WTC11 (cell line): ENCODE measurements at regions not wholly inside any gene's neighbourhood (a gene's known extent, or its start where the extent isn't known, plus 50 kb on each side); places are given as distances from the start of the nearest gene placed in this dataset.

ENCODE experiments used
- ATAC-seq: fragments of 200-7000 bp; cut with Tn5 transposase; 2 replicates; pipeline ENCODE4 v1.10.0; 2021; ENCODE audit warnings: mild to moderate bottlenecking, moderate library complexity
- CTCF ChIA-PET: fragments of 300-600 bp; sonication (Branson Sonifier 250); formaldehyde crosslinking; loops from one replicate; lab custom pipeline; 2021; ENCODE audit warnings: antibody characterized with exemption; lab: Charles Lee
- POLR2A ChIA-PET: fragments of 350-600 bp; sonication (Branson Sonifier 250); formaldehyde crosslinking; loops from one replicate; lab custom pipeline; 2021; ENCODE audit warnings: antibody characterized with exemption; lab: Charles Lee
- DNase-seq: peaks from one replicate; pipeline ENCODE4 v3.0.0; 2021; ENCODE audit warnings: low spot score
- H3K27ac Mint-ChIP-seq: 2 replicates; pipeline ENCODE4 v1.8.0; 2021; ENCODE audit warnings: mixed read lengths
- H3K27me3 Mint-ChIP-seq: 2 replicates; pipeline ENCODE4 v1.8.0; 2021; ENCODE audit warnings: low read depth, mild to moderate bottlenecking, moderate library complexity, mixed read lengths
- H3K36me3 Mint-ChIP-seq: 2 replicates; pipeline ENCODE4 v1.8.0; 2021; ENCODE audit warnings: mixed read lengths
- H3K4me1 Mint-ChIP-seq: 2 replicates; pipeline ENCODE4 v1.8.0; 2022; ENCODE audit warnings: mixed read lengths
- H3K4me3 Mint-ChIP-seq: 2 replicates; pipeline ENCODE4 v1.8.0; 2021; ENCODE audit warnings: mild to moderate bottlenecking, moderate library complexity, mixed read lengths
- H3K9me3 Mint-ChIP-seq: 2 replicates; pipeline ENCODE4 v1.8.0; 2021; ENCODE audit warnings: mixed read lengths
- CBFB ChIP-seq: sonication (generic); formaldehyde crosslinking; IDR thresholded peaks from 2 replicates; pipeline ENCODE4 v1.8.1; 2022; ENCODE audit warnings: mild to moderate bottlenecking, low read depth, missing genetic modification reagents
- GABPB1 ChIP-seq: sonication (generic); formaldehyde crosslinking; IDR thresholded peaks from 2 replicates; pipeline ENCODE4 v1.8.1; 2023; ENCODE audit warnings: mild to moderate bottlenecking, missing genetic modification reagents
- IRF2 ChIP-seq: sonication (generic); formaldehyde crosslinking; IDR thresholded peaks from 2 replicates; pipeline ENCODE4 v1.8.0; 2022; ENCODE audit warnings: low read depth, missing genetic modification reagents, borderline replicate concordance
- MXD4 ChIP-seq: fragments of 250-450 bp; sonication (Bioruptor Pico); IDR thresholded peaks from 2 replicates; pipeline ENCODE4 v1.8.0; 2021; ENCODE audit warnings: mild to moderate bottlenecking, moderate library complexity, borderline replicate concordance
- RORB ChIP-seq: fragments of 250-450 bp; sonication (Bioruptor Pico); IDR thresholded peaks from 2 replicates; pipeline ENCODE4 v1.9.0; 2021; ENCODE audit warnings: mild to moderate bottlenecking
- ZBTB21 ChIP-seq: sonication (generic); formaldehyde crosslinking; IDR thresholded peaks from 2 replicates; pipeline ENCODE4 v1.8.1; 2023; ENCODE audit warnings: mild to moderate bottlenecking, missing genetic modification reagents, borderline replicate concordance
- ZNF671 ChIP-seq: fragments of 250-450 bp; sonication (Bioruptor Pico); IDR thresholded peaks from 2 replicates; pipeline ENCODE4 v1.8.0; 2021; ENCODE audit warnings: mild to moderate bottlenecking
- TF ChIP-seq, protein P1 (sequence below): fragments of 200-600 bp; IDR thresholded peaks from 2 replicates; pipeline ENCODE4 v1.8.0; 2022; ENCODE audit warnings: antibody characterized with exemption
- TF ChIP-seq, protein P2 (sequence below): sonication (generic); formaldehyde crosslinking; IDR thresholded peaks from 2 replicates; pipeline ENCODE4 v1.8.0; 2022; ENCODE audit warnings: mild to moderate bottlenecking, missing genetic modification reagents
- TF ChIP-seq, protein P3 (sequence below): sonication (generic); formaldehyde crosslinking; IDR thresholded peaks from 2 replicates; pipeline ENCODE4 v1.8.1; 2023; ENCODE audit warnings: mild to moderate bottlenecking, moderate library complexity, missing genetic modification reagents
- TF ChIP-seq, protein P4 (sequence below): sonication (generic); formaldehyde crosslinking; IDR thresholded peaks from 2 replicates; pipeline ENCODE4 v1.8.1; 2023; ENCODE audit warnings: mild to moderate bottlenecking, missing genetic modification reagents, borderline replicate concordance
- TF ChIP-seq, protein P5 (sequence below): fragments of 250-450 bp; sonication (Bioruptor Pico); conservative IDR thresholded peaks from 2 replicates; pipeline ENCODE4 v1.9.0; 2021; ENCODE audit warnings: mild to moderate bottlenecking
- TF ChIP-seq, protein P6 (sequence below): sonication (generic); formaldehyde crosslinking; IDR thresholded peaks from 2 replicates; pipeline ENCODE4 v1.8.1; 2022; ENCODE audit warnings: low read depth, mild to moderate bottlenecking, moderate library complexity, missing genetic modification reagents, borderline replicate concordance
- TF ChIP-seq, protein P7 (sequence below): sonication (generic); formaldehyde crosslinking; IDR thresholded peaks from 2 replicates; pipeline ENCODE4 v1.8.0; 2023; ENCODE audit warnings: missing genetic modification reagents
- TF ChIP-seq, protein P8 (sequence below): sonication (generic); formaldehyde crosslinking; conservative IDR thresholded peaks from 2 replicates; pipeline ENCODE4 v1.8.1; 2022; ENCODE audit warnings: mild to moderate bottlenecking, missing genetic modification reagents

DNA sequence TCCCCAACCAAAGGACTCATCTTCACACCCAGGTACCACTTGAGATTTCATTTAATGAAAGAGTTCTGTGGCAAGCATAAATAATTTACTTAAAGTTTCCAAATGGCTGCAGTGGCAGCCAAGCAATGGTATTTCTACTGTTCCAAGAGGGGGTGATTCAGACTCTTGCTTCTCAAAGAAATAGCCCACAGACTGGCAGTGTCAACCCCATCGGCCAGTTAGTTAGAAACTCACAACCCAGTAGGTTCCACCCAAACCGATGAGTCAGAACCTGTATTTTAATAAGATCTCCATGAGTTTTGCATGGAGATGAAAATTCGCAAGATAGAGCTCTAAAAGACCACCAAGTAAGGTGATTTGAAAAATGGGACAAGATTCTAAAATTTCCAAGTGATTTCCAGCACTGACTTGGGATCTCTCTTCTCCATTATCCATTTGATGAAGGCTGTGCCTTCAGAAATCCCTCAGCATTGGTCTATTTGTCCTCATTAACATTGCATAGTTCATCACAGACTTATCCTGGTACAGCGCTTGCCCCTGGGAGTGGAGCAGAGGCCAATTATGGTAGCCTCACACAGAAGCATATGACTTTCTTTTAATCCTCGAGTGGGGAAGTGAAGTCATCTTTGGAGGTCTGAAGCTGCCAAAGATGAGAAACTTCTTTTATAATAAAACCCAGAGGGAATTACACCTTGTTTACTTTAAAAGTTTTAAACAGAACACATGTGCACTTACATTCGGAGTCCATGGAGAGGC lies 361.4 kb upstream of the ID2 start:
- Mint-ChIP-seq H3K9me3 (peaks cover 19% of the 10 kb centered on the region), H3K27ac (no peak overlapping the region), H3K36me3 (no peaks in the 10 kb centered on the region), H3K4me1 (peaks cover 26% of the 10 kb centered on the region), H3K27me3 (no peaks in the 10 kb centered on the region), H3K4me3 (no peak overlapping the region)
- ChIA-PET POLR2A (no interaction called here), CTCF (no interaction called here)
- no peak for TF ChIP-seq MXD4 (CRISPR knock-in tag)
- no peak for DNase-seq
- no peak for ATAC-seq

DNA sequence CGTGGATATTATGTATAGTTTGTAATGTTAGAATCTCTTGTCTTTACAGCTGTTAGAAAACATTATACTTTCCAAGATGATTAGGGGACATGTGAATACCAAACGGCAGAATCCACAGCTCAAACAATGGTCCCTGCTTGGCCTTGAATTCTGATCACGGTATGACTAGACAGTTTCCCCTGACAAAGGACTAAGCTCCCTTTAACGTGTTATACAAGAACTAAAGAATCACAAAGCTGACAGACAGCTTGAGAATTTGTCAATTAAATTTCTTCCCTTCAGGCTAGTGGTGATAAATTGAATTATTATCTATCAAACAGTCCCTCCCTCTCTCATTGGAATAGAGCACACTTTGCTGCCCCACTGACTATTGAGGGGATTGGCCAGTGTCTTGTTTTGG lies 359.2 kb upstream of the ID2 start:
- Mint-ChIP-seq H3K27ac (no peak overlapping the region), H3K4me3 (no peak overlapping the region), H3K27me3 (no peaks in the 10 kb centered on the region), H3K4me1 (peaks cover 23% of the 10 kb centered on the region), H3K36me3 (no peaks in the 10 kb centered on the region), H3K9me3 (peaks cover 11% of the 10 kb centered on the region)
- ATAC-seq (no peak), DNase-seq (no peak)
- no peak for TF ChIP-seq CBFB
- TF ChIP-seq GABPB1 (CRISPR knock-in tag): no peak
- no peak for TF ChIP-seq ZBTB21
- TF ChIP-seq, protein P1, sequence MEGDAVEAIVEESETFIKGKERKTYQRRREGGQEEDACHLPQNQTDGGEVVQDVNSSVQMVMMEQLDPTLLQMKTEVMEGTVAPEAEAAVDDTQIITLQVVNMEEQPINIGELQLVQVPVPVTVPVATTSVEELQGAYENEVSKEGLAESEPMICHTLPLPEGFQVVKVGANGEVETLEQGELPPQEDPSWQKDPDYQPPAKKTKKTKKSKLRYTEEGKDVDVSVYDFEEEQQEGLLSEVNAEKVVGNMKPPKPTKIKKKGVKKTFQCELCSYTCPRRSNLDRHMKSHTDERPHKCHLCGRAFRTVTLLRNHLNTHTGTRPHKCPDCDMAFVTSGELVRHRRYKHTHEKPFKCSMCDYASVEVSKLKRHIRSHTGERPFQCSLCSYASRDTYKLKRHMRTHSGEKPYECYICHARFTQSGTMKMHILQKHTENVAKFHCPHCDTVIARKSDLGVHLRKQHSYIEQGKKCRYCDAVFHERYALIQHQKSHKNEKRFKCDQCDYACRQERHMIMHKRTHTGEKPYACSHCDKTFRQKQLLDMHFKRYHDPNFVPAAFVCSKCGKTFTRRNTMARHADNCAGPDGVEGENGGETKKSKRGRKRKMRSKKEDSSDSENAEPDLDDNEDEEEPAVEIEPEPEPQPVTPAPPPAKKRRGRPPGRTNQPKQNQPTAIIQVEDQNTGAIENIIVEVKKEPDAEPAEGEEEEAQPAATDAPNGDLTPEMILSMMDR: no peak
- CTCF ChIA-PET: interaction anchor here (1.1 kb wide), 1 partner anchor 38 kb away, joined by 4 read pairs; no protein-coding TSS in a partner anchor
- POLR2A ChIA-PET: no interaction called here

DNA sequence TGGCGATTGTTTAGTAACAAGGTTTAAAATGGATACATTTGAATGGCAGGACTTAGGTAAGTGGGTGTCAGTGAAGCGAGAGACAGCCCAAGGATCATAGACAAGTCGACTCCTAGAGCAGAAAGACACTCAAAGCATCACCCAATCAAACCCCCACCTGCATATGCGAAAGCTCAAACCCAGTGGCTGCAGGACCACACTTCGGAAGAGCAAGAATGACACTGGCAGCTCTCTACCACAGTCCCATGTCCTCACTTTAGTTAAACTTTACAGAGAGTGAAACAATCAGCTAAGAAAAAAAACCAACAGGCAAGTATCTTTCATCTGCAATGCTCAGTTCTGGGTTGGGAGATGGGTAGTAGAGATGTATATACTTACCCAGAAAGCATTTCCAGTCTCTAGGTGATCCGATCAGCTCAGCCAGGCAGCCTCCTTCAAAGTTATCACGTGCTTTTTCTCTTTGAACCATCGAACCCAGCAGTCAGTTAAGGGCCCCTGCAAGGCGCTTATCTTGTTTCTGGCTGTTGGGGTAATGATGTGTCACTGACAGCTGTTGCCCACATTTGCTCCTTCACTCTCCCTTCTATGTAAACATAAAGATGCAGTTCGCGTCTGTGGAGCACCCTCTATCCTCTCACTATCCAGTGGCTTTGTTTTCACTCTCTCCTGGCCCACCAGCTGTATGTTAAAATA lies 357.5 kb upstream of the ID2 start:
- TF ChIP-seq ZNF671 (CRISPR knock-in tag) (no peak), IRF2 (CRISPR knock-in tag) (no peak), RORB (no peak)
- TF ChIP-seq, protein P2, sequence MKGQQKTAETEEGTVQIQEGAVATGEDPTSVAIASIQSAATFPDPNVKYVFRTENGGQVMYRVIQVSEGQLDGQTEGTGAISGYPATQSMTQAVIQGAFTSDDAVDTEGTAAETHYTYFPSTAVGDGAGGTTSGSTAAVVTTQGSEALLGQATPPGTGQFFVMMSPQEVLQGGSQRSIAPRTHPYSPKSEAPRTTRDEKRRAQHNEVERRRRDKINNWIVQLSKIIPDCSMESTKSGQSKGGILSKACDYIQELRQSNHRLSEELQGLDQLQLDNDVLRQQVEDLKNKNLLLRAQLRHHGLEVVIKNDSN: no peak
- TF ChIP-seq, protein P3, sequence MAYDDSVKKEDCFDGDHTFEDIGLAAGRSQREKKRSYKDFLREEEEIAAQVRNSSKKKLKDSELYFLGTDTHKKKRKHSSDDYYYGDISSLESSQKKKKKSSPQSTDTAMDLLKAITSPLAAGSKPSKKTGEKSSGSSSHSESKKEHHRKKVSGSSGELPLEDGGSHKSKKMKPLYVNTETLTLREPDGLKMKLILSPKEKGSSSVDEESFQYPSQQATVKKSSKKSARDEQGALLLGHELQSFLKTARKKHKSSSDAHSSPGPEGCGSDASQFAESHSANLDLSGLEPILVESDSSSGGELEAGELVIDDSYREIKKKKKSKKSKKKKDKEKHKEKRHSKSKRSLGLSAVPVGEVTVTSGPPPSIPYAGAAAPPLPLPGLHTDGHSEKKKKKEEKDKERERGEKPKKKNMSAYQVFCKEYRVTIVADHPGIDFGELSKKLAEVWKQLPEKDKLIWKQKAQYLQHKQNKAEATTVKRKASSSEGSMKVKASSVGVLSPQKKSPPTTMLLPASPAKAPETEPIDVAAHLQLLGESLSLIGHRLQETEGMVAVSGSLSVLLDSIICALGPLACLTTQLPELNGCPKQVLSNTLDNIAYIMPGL (CRISPR knock-in tag): no peak
- TF ChIP-seq, protein P4, sequence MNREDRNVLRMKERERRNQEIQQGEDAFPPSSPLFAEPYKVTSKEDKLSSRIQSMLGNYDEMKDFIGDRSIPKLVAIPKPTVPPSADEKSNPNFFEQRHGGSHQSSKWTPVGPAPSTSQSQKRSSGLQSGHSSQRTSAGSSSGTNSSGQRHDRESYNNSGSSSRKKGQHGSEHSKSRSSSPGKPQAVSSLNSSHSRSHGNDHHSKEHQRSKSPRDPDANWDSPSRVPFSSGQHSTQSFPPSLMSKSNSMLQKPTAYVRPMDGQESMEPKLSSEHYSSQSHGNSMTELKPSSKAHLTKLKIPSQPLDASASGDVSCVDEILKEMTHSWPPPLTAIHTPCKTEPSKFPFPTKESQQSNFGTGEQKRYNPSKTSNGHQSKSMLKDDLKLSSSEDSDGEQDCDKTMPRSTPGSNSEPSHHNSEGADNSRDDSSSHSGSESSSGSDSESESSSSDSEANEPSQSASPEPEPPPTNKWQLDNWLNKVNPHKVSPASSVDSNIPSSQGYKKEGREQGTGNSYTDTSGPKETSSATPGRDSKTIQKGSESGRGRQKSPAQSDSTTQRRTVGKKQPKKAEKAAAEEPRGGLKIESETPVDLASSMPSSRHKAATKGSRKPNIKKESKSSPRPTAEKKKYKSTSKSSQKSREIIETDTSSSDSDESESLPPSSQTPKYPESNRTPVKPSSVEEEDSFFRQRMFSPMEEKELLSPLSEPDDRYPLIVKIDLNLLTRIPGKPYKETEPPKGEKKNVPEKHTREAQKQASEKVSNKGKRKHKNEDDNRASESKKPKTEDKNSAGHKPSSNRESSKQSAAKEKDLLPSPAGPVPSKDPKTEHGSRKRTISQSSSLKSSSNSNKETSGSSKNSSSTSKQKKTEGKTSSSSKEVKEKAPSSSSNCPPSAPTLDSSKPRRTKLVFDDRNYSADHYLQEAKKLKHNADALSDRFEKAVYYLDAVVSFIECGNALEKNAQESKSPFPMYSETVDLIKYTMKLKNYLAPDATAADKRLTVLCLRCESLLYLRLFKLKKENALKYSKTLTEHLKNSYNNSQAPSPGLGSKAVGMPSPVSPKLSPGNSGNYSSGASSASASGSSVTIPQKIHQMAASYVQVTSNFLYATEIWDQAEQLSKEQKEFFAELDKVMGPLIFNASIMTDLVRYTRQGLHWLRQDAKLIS: no peak
- TF ChIP-seq, protein P5, sequence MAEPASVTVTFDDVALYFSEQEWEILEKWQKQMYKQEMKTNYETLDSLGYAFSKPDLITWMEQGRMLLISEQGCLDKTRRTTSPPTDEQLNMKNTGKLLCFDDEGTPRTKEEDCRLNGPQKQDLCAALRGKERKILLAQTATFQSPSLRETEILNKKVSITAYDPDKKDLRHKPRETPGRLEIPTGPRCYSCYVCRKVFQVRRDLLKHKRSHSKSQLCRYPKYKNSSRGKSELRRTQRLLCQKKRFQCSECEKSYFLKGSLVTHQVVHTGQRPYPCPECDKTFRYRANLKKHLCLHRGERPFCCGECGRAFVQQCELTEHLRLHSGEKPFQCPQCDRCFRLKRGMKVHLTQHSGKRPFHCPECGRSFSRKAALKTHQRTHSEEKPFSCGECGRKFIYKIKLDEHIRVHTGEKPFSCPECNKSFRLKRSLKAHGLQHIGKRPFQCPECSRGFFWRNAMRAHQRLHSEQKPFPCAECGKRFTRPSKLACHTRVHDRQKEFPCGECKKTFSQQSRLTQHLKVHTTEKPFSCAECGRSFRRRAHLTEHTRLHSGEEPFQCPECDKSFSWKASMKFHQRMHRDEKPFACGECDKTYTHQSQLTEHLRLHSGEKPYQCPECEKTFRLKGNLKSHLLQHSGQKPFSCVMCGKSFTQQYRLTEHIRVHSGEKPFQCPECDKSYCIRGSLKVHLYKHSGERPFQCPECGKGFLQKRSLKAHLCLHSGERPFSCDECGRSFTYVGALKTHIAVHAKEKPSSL (CRISPR knock-in tag): no peak
- TF ChIP-seq, protein P6, sequence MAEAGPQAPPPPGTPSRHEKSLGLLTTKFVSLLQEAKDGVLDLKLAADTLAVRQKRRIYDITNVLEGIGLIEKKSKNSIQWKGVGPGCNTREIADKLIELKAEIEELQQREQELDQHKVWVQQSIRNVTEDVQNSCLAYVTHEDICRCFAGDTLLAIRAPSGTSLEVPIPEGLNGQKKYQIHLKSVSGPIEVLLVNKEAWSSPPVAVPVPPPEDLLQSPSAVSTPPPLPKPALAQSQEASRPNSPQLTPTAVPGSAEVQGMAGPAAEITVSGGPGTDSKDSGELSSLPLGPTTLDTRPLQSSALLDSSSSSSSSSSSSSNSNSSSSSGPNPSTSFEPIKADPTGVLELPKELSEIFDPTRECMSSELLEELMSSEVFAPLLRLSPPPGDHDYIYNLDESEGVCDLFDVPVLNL (CRISPR knock-in tag): no peak
- TF ChIP-seq, protein P7, sequence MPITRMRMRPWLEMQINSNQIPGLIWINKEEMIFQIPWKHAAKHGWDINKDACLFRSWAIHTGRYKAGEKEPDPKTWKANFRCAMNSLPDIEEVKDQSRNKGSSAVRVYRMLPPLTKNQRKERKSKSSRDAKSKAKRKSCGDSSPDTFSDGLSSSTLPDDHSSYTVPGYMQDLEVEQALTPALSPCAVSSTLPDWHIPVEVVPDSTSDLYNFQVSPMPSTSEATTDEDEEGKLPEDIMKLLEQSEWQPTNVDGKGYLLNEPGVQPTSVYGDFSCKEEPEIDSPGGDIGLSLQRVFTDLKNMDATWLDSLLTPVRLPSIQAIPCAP (CRISPR knock-in tag): no peak
- TF ChIP-seq, protein P8, sequence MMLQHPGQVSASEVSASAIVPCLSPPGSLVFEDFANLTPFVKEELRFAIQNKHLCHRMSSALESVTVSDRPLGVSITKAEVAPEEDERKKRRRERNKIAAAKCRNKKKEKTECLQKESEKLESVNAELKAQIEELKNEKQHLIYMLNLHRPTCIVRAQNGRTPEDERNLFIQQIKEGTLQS: no peak
- no peak; the same call in 1 of the 2 replicates for ATAC-seq
- ChIA-PET CTCF (no interaction called here), POLR2A (no interaction called here)
- H3K27ac Mint-ChIP-seq: no peak overlapping the region
- DNase-seq: no peak
- H3K36me3 Mint-ChIP-seq: no peaks in the 10 kb centered on the region
- peaks cover 15% of the 10 kb centered on the region for H3K4me1 Mint-ChIP-seq
- H3K27me3 Mint-ChIP-seq: no peaks in the 10 kb centered on the region
- H3K9me3 Mint-ChIP-seq: peaks cover 11% of the 10 kb centered on the region
- no peak overlapping the region for H3K4me3 Mint-ChIP-seq
